VCaP (cell line): ENCODE measurements at regions not wholly inside any gene's neighbourhood (a gene's known extent, or its start where the extent isn't known, plus 50 kb on each side); places are given as distances from the start of the nearest gene placed in this dataset.

Experiments used
- H3K27ac ChIP-seq: fragments of 450-650 bp; 2 replicates; pipeline ENCODE4 v1.5.1; 2017
- CTCF ChIP-seq: fragments of 450-650 bp; conservative IDR thresholded peaks from 2 replicates; pipeline ENCODE4 v1.5.1; 2017; ENCODE audit warnings: mild to moderate bottlenecking, moderate library complexity

- TF ChIP-seq CTCF = no peak
- no peak overlapping the region for H3K27ac ChIP-seq
Measured at GRCh38 chr5:71836084-71836483, 117.0 kb downstream of the CARTPT start.

DNA sequence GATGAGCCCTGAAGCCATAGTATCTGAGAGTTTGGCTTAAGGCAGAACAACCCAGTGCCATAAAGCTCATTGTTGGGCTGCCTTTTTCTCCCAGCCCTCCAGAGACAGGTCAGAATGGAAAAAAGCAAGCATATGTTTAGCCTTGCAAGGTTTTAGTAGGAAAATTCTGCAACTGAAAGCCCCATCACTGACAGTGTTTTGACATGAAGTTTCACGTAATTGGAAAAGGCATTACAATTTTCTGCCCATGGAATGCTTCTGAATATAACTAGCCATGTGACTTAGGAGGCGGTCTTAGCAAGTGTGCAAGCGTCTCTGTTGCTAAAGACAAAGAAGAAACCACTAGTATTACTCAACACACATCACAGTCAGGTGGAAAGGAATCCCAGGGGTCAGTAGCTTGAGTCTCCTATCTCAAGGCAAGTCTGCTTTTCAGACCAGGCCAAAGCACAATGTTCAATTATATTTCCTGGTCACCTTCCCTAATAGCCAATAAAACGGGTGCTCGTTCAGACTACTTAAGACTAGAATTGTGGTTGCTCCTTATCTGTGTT is 117.6 kb downstream of the CARTPT start:
- H3K27ac ChIP-seq = no peak overlapping the region

GRCh38 chr5:71838286-71838685 is 119.2 kb downstream of the CARTPT start:
- no peak for TF ChIP-seq CTCF
- no peak overlapping the region for H3K27ac ChIP-seq

More for the DNA sequence above, 117.6 kb downstream of the CARTPT start:
- no peak for TF ChIP-seq CTCF

DNA sequence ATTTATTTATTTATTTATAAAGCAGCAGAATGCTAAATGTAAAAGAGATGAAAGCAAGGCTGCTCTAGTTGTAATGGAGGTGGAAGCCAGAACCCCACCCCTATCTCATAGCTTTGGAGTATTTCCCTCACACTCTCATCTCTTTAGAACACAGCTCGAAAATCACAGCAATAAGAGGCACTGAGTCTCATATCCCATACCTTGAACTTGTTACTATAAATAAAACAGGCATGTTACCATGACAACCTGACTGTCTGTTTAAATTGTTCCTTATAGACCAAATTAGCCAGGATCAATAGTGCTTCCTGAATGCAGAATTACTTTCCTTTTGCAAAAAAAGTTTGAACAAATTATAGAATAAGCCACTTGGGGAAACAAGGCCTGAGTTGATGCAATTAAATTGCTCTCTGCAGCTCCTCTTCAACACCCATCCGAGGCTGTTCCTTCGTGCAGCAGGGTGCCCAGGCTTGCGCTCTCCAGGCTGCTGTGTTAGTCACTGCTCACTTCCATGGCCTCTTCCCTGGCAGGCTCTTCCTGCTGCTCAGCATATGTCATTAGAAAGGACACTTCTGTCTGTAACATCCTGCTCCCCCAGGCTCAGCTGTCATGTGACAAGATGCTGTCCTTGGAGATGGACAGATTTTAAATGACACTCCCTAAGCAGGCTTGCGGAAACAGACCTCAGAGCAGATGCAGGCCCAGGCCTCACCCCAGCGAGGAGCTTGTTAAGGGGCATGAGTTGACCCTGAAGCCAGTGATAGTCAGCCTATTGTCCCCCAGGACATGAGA is 120.2 kb downstream of the CARTPT start:
- H3K27ac ChIP-seq = no peak overlapping the region
- TF ChIP-seq CTCF = no peak

GRCh38 chr5:71841107-71841506 is 122.0 kb downstream of the CARTPT start:
- H3K27ac ChIP-seq = no peak overlapping the region
- TF ChIP-seq CTCF = no peak

GRCh38 chr5:71843111-71843510 is 124.0 kb downstream of the CARTPT start:
- TF ChIP-seq CTCF = no peak
- H3K27ac ChIP-seq = no peak overlapping the region

GRCh38 chr5:71844862-71845261 is 125.8 kb downstream of the CARTPT start:
- H3K27ac ChIP-seq = no peak overlapping the region
- no peak for TF ChIP-seq CTCF
